GM12878 (cell line): ENCODE measurements at regions not wholly inside any gene's neighbourhood (a gene's known extent, or its start where the extent isn't known, plus 50 kb on each side); places are given as distances from the start of the nearest gene placed in this dataset.

Experiments used
- FOS ChIP-seq: IDR thresholded peaks from 3 replicates; pipeline ENCODE4 v1.6.1; 2011; ENCODE audit warnings: borderline replicate concordance; ENCODE audit not compliant: insufficient read length; ENCODE audit errors: extremely low read depth
- MXI1 ChIP-seq: fragments of 150-350 bp; IDR thresholded peaks from 2 replicates; pipeline ENCODE4 v1.6.1; 2011; ENCODE audit warnings: low read depth, mild to moderate bottlenecking, inconsistent platforms, low read length, improper control_type of control experiment
- POLR2A ChIP-seq: IDR thresholded peaks from 2 replicates; pipeline ENCODE4 v1.6.1; 2011; ENCODE audit warnings: low read depth, mild to moderate bottlenecking, low read length

DNA sequence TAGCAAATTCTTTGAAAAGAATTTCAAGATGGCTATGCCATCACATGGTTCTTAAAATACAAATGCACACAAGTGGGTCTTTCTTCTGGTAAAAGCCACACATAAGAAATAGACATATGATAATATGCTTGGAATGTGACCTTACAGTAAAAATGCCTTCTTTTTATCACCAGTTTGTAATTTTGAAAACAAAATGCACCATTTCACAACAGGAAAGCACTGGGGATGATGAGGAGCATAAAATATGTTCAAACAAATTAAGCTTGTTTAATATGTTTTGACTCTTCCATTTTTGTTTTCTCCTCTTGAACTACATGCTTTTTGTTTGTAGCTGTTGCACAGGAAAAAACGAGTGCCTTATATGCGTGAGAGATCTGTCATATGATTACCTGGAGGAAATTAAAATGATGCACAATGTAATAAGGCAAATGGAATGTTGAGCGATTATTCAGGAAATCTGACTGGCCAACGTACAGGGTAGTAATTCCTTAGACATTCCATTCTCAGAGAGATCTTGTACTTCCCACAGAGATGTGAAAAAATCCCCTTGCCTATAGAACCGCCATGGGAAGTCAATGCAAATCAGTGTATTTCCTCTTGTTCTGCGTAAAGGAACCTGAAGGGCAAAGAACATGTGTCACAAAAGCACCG lies 911.6 kb downstream of the TFAP2A start:
- TF ChIP-seq POLR2A: no peak
- no peak for TF ChIP-seq MXI1
- no peak for TF ChIP-seq FOS
